ENCODE measurements at regions not wholly inside any gene's neighbourhood (a gene's known extent, or its start where the extent isn't known, plus 50 kb on each side); places are given as distances from the start of the nearest gene placed in this dataset.
"Not testable (repeated sequence)": the region's sequence is repeated elsewhere in the genome, so short reads cannot be mapped to it uniquely, and the experiment has no call there.

- no peak for FAIRE-seq
Observed at GRCh38 chr12:69028941-69029729, 96.2 kb upstream of the CPM start.

- FAIRE-seq = no peak
Observed at GRCh38 chr12:69030321-69030720, 97.3 kb upstream of the CPM start.

GRCh38 chr12:69036533-69036932, 103.6 kb upstream of the CPM start:
- FAIRE-seq = no peak

GRCh38 chr12:69036999-69037398, 104.0 kb upstream of the CPM start:
- FAIRE-seq = no peak

- FAIRE-seq = no peak
Observed at GRCh38 chr12:69039911-69040310, 106.9 kb upstream of the CPM start.

GRCh38 chr12:69042557-69042956, 109.6 kb upstream of the CPM start:
- FAIRE-seq = no peak

- FAIRE-seq = no peak
Observed at GRCh38 chr12:69042970-69043369, 110.0 kb upstream of the CPM start.

GRCh38 chr12:69044887-69045286, 111.9 kb upstream of the CPM start:
- no peak for FAIRE-seq

- FAIRE-seq = no peak
Observed at GRCh38 chr12:69045430-69045829, 112.5 kb upstream of the CPM start.

GRCh38 chr12:69046363-69046762, 113.4 kb upstream of the CPM start:
- no peak for FAIRE-seq

- FAIRE-seq = no peak
Observed at GRCh38 chr12:69046920-69047319, 113.9 kb upstream of the CPM start.

- FAIRE-seq = no peak
Observed at GRCh38 chr12:69047990-69048389, 115.0 kb upstream of the CPM start.

- FAIRE-seq = not testable (repeated sequence)
Observed at GRCh38 chr12:69049855-69050254, 116.9 kb upstream of the CPM start.

- no peak for FAIRE-seq
Observed at GRCh38 chr12:69052613-69053408, 119.8 kb upstream of the CPM start.

GRCh38 chr12:69054343-69055056, 121.5 kb upstream of the CPM start:
- no peak for FAIRE-seq

GRCh38 chr12:69055280-69055679, 122.3 kb upstream of the CPM start:
- no peak for FAIRE-seq

- no peak for FAIRE-seq
Observed at GRCh38 chr12:69055706-69056105, 122.7 kb upstream of the CPM start.

- FAIRE-seq = no peak
Observed at GRCh38 chr12:69056743-69057515, 124.0 kb upstream of the CPM start.

- FAIRE-seq = no peak
Observed at GRCh38 chr12:69057742-69058141, 124.8 kb upstream of the CPM start.

GRCh38 chr12:69059465-69060457, 126.8 kb upstream of the CPM start:
- FAIRE-seq = no peak

GRCh38 chr12:69061574-69061973, 128.6 kb upstream of the CPM start:
- FAIRE-seq = no peak

Data from colon (tissue), 2 donors.